ENCODE measurements at regions not wholly inside any gene's neighbourhood (a gene's known extent, or its start where the extent isn't known, plus 50 kb on each side); places are given as distances from the start of the nearest gene placed in this dataset.

DNA sequence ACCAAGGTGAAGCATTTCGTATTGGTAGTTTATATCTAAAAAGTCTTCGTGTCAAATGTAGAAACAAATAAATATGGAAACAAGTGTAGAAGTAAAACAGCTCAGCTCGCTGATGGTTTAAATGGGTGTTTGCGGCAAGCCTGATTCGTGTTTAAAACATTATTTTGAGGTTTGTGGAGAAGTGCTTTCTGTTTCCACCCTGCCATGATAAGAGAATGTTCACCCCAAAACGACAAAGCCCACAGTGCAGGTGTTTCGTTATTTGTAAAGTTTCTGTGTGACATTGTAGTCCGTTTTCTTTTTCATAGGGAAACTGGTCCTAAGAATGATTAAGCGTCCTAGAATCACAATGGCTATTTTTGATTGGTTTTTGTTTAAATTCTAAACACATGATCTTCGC is 316.2 kb upstream of the SHH start:
- Histone ChIP-seq H3K9me3 (ENCODE audit: low read depth, low read length, poor library complexity, severe bottlenecking) (no peaks in the 10 kb centered on the region), H3K27me3 (replicated peaks; ENCODE audit: insufficient read depth, low read depth, low read length, poor library complexity) (peaks cover 41% of the 10 kb centered on the region), H3K36me3 (ENCODE audit: insufficient read depth, low read length, poor library complexity, severe bottlenecking) (no peaks in the 10 kb centered on the region), H3K4me3 (ENCODE audit: low read depth, low read length, poor library complexity, severe bottlenecking) (no peak overlapping the region), H3K4me1 (ENCODE audit: insufficient read depth, low read length, poor library complexity, severe bottlenecking) (no peaks in the 10 kb centered on the region), H3K27ac (ENCODE audit: low read depth, low read length, poor library complexity, severe bottlenecking) (no peak overlapping the region)
- no peak for DNase-seq (ENCODE audit: low spot score)
- no TSS peak for BruUV-seq (replicated peaks)
- TF ChIP-seq CTCF (conservative IDR thresholded peaks at IDR 0.05; ENCODE audit: low read depth, low read length): no peak
- no peak for TF ChIP-seq EZH2 (IDR thresholded peaks at IDR 0.05; ENCODE audit: borderline replicate concordance, low read depth, low read length, poor library complexity, severe bottlenecking)
- POLR2A ChIA-PET (ENCODE audit: low non-redundant PET): no interaction called here
- intact Hi-C loops (cut with micrococcal nuclease; ENCODE audit: unreplicated experiment): no loop called here
- CTCF ChIA-PET: no interaction called here

GRCh38 chr7:156127166-156128134 is 315.2 kb upstream of the SHH start:
- POLR2A ChIA-PET (ENCODE audit: low non-redundant PET): no interaction called here
- Histone ChIP-seq H3K36me3 (ENCODE audit: insufficient read depth, low read length, poor library complexity, severe bottlenecking) (no peaks in the 10 kb centered on the region), H3K27ac (ENCODE audit: low read depth, low read length, poor library complexity, severe bottlenecking) (no peak overlapping the region), H3K27me3 (replicated peaks; ENCODE audit: insufficient read depth, low read depth, low read length, poor library complexity) (peaks cover 41% of the 10 kb centered on the region), H3K9me3 (ENCODE audit: low read depth, low read length, poor library complexity, severe bottlenecking) (no peaks in the 10 kb centered on the region), H3K4me1 (ENCODE audit: insufficient read depth, low read length, poor library complexity, severe bottlenecking) (no peaks in the 10 kb centered on the region), H3K4me3 (ENCODE audit: low read depth, low read length, poor library complexity, severe bottlenecking) (no peak overlapping the region)
- no peak for DNase-seq (ENCODE audit: low spot score)
- intact Hi-C loops (cut with micrococcal nuclease; ENCODE audit: unreplicated experiment): no loop called here
- TF ChIP-seq CTCF (conservative IDR thresholded peaks at IDR 0.05; ENCODE audit: low read depth, low read length): no peak
- TF ChIP-seq EZH2 (IDR thresholded peaks at IDR 0.05; ENCODE audit: borderline replicate concordance, low read depth, low read length, poor library complexity, severe bottlenecking): no peak
- no TSS peak for BruUV-seq (replicated peaks)
- CTCF ChIA-PET: no interaction called here

DNA sequence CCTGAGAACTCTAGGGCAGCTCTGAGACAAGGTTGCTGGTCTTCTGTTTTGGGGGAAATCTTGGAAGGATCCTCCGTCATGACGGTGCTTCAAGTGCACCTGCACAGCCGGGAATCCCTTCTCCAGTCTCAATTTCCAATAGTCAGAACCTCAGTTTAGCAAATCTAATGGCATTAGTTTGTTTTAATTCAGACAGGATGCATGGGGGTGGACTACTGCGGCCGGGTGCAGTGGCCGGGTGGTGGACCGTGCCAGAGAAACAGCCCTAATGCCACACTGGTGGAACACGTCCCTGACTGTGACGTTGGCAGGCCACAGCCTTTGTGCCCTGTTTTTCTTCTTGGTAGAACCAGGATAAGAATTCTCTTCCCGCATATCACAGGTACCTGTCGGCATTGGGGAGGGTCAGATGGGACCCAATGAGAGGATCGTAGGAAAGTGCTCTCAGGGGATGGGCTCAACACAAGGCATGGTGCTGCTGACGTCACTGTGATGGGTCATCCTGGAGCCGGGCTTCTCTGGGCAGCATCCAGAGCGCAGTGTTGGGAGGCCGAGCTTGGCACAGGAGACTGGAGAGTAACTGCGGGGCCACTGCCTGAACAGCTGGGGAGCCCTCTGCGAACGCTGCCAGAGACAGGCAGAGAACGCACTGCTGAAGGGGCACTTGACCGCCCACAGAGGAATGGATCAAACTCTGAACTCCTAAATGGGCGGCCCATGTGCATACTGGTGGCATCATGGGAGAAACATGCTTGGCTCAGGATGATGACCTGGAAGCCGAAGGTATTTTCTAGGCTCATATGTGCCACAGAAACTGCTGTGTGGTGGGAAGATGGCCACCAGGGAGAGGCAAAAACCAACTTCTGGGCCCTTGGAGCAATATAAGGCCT is 313.8 kb upstream of the SHH start:
- H3K36me3 ChIP-seq (ENCODE audit: insufficient read depth, low read length, poor library complexity, severe bottlenecking): no peaks in the 10 kb centered on the region
- ChIA-PET CTCF (no interaction called here), POLR2A (ENCODE audit: low non-redundant PET) (no interaction called here)
- H3K27ac ChIP-seq (ENCODE audit: low read depth, low read length, poor library complexity, severe bottlenecking): no peak overlapping the region
- peaks cover 36% of the 10 kb centered on the region for H3K27me3 ChIP-seq (replicated peaks; ENCODE audit: insufficient read depth, low read depth, low read length, poor library complexity)
- no peaks in the 10 kb centered on the region for H3K9me3 ChIP-seq (ENCODE audit: low read depth, low read length, poor library complexity, severe bottlenecking)
- H3K4me1 ChIP-seq (ENCODE audit: insufficient read depth, low read length, poor library complexity, severe bottlenecking): no peaks in the 10 kb centered on the region
- DNase-seq (ENCODE audit: low spot score): no peak
- no peak overlapping the region for H3K4me3 ChIP-seq (ENCODE audit: low read depth, low read length, poor library complexity, severe bottlenecking)
- BruUV-seq (replicated peaks): no TSS peak
- intact Hi-C loops (cut with micrococcal nuclease; ENCODE audit: unreplicated experiment): no loop called here
- TF ChIP-seq EZH2 (IDR thresholded peaks at IDR 0.05; ENCODE audit: borderline replicate concordance, low read depth, low read length, poor library complexity, severe bottlenecking) (no peak), CTCF (conservative IDR thresholded peaks at IDR 0.05; ENCODE audit: low read depth, low read length) (no peak)
